ENCODE measurements at regions not wholly inside any gene's neighbourhood (a gene's known extent, or its start where the extent isn't known, plus 50 kb on each side); places are given as distances from the start of the nearest gene placed in this dataset.
"Not testable (repeated sequence)": the region's sequence is repeated elsewhere in the genome, so short reads cannot be mapped to it uniquely, and the experiment has no call there.

GRCh38 chr14:48027115-48027514, 351.7 kb upstream of the MDGA2 start:
- DNase-seq (ENCODE audit: low read depth), result no peak

DNA sequence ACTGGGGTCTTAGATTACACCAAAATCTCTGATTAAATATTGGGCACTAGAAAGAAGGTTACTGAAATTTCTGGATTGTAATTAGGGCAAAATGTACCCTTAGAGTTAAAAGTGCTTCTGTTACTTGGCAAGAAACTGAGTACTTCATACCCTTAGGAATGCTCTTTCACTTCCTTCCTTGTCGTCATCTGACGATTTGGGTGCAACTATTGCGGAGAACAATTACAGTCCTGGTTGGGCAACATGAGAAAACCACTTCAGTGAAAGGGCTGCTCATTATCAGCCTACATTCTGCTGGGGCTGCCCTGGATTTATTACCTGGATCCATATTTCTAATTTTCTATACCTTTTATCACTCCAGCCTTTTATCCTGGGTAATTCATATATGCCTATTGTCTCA, 348.5 kb upstream of the MDGA2 start:
- no peak for DNase-seq (ENCODE audit: low read depth)

DNA sequence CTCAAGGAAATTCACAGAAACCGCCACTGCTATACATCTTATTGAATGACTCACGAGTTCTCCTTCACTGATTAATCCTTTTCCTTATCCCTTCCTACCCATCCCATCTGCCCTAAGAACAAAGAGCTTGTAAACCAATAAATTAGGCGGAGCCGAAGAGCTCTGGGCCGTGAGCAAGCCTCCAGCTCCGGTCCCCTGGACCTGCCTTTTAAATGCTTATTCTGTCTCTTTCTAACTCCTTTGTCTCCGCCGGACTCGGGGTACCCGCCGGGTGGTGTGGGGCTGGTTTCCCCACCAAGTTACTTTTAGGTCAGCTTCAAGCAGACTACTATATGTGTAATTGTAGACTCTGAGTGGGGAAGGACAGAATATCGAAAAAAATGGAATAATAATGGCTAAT, 336.1 kb upstream of the MDGA2 start:
- not testable (repeated sequence) for DNase-seq (ENCODE audit: low read depth)

DNA sequence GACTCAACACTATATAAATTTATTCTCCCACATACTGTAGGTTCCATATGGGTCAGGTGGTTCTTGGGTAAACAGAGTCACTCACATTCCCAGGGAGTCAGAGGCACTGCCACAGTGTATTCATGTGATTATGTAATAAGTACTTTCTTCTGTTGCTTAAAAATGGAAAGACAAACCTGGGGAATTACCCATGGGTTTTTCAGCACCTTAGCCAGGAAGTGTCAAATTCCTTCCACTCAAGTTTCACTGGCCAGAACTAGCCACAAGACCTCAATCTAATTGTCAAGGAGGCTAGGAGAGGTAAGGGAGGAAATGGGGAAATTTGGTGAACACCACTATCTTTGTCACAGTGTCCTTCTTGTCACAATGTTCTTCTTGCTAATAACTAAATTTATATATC, 333.2 kb upstream of the MDGA2 start:
- DNase-seq (ENCODE audit: low read depth), result no peak

DNA sequence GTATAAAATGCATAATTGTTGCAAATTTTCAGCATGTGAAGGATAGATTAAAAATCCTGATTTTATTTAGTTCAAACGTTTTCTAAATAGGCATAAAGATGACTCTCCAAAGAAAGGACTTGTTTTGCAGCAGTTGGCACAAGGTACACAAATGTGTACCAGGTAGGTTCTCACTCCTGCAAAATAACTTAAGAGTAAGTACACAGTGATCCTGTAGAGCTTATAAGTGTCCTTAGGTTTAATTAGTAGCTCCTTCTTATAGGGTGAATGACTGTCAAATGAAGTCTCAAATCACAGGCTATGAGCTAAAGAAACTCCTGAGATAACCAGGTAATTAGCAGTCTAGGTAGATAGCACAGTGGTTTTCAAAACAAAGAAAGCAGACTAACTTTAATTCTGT, 330.6 kb upstream of the MDGA2 start:
- DNase-seq (ENCODE audit: low read depth), result no peak

- DNase-seq (ENCODE audit: low read depth), result no peak
Observed at GRCh38 chr14:47993883-47994282, 318.5 kb upstream of the MDGA2 start.

DNA sequence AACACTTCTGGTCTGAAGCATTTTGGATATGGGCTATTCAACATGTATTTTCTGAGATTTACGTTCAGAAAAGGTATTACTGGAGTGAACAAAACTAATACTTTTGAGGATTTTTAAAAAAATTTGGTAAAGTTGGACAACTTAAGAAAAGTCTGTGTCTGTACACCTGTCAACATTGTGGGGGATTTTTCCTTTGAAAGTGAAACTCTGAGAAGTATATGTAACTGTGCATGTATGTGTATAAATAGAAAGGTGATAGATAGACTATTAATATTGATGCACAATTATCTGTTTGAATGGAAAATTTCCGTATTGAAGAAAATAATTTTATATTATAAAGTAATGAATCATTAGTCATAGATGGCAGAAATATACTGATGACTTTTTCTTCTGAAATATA, 312.8 kb upstream of the MDGA2 start:
- no peak for DNase-seq (ENCODE audit: low read depth)

DNA sequence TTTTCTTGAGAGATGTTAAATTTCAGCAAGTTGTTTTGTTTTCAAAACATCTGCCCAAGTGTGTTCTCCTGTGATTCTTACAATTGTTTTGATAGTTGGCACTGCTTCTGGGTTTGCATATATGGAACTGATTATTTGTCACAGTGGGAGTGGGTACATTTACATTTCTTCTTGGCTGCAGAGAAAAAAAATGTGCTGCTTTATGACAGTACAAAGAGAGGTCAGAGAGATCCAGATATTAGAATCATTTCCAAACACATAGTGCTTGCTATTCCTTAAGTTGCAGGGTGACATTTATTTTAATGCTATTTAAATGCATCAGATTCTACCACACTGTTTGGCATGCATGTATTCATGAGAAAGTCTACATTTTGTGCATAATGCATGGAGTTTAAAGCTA, 303.5 kb upstream of the MDGA2 start:
- no peak for DNase-seq (ENCODE audit: low read depth)

DNA sequence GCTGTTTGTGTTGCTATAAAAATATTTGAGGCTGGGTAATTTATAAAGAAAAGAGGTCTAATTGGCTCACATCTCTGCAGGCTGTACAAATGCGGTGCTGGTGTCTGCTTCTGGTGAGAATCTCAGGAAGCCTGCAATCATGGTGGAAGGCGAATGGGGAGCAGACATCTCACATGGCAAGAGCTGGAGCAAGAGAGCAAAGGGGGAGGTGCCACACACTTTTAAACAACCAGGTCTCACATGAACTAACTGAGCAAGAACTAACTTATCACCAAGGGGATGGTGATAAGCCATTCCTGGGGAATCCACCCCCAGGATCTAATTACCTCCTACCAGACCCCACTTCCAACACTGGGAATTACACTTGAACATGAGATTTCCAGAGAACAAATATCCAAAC, 300.7 kb upstream of the MDGA2 start:
- DNase-seq (ENCODE audit: low read depth), result no peak

GRCh38 chr14:47966076-47966810, 290.8 kb upstream of the MDGA2 start:
- no peak for DNase-seq (ENCODE audit: low read depth)

DNA sequence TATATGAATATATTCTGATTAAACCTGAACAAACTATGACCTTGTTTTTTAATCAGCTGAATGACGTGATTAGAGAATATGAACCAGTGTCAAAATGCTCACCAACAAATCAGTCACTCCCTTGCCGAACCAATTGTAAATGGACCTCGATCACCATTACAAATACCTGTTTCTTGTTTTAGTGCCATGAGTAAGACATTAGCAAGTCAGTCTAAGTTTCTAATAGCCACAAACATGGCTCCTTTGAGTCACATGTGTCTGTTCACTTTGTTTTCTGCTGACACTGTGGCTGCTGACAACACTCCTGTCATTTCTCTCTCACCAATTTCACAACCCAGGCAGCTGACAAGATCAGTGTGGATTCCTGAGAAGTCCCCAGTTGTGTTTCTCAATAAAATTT, 286.2 kb upstream of the MDGA2 start:
- DNase-seq (ENCODE audit: low read depth), result no peak

DNA sequence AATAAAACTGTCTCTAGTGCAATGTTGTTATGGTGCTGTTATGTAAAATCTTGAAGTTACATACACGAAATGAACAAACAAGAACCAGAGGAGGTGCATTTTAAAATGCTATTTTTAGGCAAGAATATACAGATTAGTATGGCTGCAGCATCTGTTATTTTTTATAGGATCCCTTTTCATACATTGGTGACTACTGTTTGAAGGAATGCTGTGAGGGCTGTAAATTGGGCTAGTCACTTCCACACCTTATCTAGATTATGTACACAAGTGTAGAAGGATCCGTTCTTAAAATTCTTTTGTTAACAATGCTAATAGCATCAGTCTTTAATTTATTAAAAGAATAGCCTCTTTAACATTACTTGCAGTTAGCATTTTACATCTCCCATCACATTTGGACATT, 284.3 kb upstream of the MDGA2 start:
- no peak for DNase-seq (ENCODE audit: low read depth)

GRCh38 chr14:47949006-47949405, 273.6 kb upstream of the MDGA2 start:
- no peak for DNase-seq (ENCODE audit: low read depth)

- no peak for DNase-seq (ENCODE audit: low read depth)
Observed at GRCh38 chr14:47935332-47935731, 259.9 kb upstream of the MDGA2 start.

DNA sequence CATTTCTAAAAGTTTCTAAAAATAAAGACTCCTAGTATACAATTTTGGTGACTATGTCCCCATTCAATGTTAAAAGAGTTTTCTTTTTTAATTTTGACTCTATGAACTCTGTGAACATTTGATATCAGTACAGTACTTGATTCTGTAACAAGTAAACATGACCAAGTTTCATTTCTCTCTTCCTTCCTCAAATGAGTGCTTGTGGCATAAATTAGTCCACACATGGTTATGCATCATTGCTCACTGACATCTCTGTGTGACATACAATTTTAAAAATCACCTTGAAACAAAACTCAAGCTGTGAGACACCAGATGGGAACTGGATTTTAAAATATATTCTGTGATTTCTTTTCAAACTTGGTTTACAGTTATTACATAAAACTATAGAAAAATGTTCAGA, 253.9 kb upstream of the MDGA2 start:
- no peak for DNase-seq (ENCODE audit: low read depth)

DNA sequence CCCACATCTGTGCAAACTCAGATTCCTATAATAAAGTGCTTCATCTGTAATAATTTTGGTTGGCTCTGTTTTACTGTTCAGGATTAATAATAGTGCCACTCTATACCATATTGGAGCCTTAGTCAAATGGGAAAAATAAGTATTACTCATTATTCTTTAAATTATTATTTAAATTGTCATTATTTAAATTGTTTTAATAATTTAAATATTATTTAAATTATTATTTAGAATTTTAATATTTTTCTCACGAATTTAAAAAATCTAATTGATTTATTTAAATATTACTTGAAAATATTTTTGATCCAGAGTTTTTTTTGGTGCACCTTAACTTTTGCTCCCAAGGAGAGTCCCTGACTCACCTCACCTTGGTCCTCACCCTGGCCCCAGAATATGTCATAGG, 245.7 kb upstream of the MDGA2 start:
- no peak for DNase-seq (ENCODE audit: low read depth)

DNA sequence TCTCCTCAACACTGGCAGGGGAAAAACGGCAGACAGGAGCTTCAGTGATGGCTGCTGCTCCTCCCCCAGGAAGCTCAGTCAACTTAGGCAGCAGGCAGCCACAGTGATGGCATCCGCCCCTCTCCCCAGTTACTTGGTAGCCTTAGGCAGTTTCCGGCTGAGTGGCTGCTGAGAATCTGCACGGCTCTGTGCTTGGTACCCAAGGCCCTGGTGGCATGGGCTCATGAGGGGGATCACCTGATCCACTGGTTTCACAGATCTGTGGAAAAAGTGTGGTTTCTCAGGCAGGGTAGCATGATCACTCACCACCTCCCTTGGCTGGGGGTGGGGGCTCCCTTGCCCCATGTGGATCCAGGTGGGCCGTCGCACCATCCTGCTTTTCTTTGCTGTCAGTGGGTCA, 244.6 kb upstream of the MDGA2 start:
- no peak for DNase-seq (ENCODE audit: low read depth)

DNA sequence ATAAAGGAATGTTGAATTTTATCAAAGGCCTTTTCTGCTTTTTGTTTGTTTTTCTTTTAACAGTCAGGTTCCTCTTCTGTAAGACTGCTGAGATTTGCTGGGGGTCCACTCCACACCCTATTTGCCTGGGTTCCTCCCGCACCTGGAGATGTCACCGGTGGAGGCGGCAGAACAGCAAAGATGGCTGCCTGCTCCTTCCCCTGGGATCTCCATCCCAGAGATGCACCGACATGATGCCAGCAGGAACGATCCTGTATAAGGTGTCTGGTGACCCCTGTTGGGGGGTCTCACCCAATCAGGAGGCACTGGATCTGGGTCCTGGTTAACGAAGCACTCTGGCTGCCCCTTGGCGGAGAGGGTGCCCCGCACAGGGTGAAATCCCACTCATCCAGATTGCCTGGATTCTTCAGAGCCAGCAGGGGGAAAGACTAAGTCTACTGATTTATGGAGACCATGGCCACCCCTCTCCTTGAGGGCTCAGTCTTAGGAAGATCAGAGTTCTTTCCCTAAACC, 244.0 kb upstream of the MDGA2 start:
- DNase-seq (ENCODE audit: low read depth), result no peak

GRCh38 chr14:47917344-47917954, 242.0 kb upstream of the MDGA2 start:
- DNase-seq (ENCODE audit: low read depth), result no peak

DNA sequence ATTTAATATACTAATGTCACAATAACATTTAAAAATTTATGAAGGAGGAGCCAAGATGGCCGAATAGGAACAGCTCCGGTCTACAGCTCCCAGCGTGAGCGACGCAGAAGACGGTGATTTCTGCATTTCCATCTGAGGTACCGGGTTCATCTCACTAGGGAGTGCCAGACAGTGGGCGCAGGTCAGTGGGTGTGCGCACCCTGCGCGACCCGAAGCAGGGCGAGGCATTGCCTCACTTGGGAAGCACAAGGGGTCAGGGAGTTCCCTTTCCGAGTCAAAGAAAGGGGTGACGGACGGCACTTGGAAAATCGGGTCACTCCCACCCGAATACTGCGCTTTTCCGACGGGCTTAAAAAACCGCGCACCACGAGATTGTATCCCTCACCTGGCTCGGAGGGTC, 225.7 kb upstream of the MDGA2 start:
- not testable (repeated sequence) for DNase-seq (ENCODE audit: low read depth)

DNA sequence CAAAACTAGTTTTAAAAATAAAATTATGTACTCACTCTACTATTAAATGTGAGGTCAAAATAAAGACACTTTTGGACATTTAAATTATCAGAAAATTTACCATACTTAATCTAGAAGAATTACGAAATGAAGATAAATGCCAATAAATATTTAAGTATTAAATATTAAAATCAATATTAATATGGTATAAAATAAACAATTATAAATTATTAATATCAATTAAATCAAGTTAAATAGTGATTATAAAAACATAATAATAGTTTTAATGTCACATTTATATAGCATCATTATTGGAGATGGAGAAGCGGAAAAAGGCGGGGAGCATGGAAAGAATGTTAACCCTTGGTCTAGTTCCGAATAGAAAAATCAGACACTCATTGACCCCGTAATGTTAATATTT, 224.3 kb upstream of the MDGA2 start:
- no peak for DNase-seq (ENCODE audit: low read depth)

- no peak for DNase-seq (ENCODE audit: low read depth)
Observed at GRCh38 chr14:47874350-47874749, 198.9 kb upstream of the MDGA2 start.

DNA sequence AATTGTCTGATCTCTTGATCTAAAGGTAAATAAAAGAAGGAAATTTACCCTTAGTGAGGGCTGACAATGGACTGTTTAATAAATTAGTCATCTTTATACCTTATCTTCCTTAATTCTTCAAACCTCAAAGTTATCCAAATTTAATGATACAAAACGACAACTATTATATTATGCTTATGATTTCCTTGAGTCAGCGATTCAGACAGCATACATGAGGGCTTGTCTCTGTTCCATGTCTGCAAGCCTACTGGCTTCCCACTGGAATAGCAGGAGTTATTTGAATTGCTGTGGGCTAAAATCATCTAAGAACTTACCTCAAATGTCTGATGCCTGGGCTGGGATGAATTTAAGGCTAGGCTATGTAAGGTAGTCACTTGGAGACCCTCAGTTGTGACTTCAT, 197.2 kb upstream of the MDGA2 start:
- DNase-seq (ENCODE audit: low read depth), result no peak

DNA sequence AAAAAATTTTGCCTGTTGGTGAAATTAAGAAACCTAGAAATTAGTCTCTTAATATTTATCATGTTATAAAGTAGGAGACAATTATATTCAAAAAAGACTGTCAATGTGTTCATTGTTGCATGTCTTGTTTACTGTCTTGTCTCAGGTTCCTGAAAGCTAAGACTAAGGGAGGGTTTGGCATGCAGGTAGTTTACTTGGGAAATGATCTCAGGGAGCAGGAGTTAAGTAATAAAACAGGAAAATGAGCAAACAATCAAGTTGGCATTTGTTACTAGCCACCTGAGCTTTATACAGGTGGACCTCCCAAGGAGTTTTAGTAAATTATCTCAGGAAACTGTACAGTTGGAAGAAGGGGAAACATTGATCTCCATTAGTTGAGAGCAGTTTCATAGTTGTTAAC, 188.0 kb upstream of the MDGA2 start:
- no peak for DNase-seq (ENCODE audit: low read depth)
